RWPE1 (cell line): ENCODE measurements at regions not wholly inside any gene's neighbourhood (a gene's known extent, or its start where the extent isn't known, plus 50 kb on each side); places are given as distances from the start of the nearest gene placed in this dataset.
A peak's percentile ranks its signal among the peaks of the same experiment; 100 is the strongest.
"Not testable (repeated sequence)": the region's sequence is repeated elsewhere in the genome, so short reads cannot be mapped to it uniquely, and the experiment has no call there.

Experiments used
- CTCF ChIA-PET: fragments of 350-600 bp; sonication (Branson Sonifier 250); formaldehyde crosslinking; extraction: SDS; loops from one replicate; lab custom pipeline; 2021; lab: Yijun Ruan, JAX
- POLR2A ChIA-PET: fragments of 400-600 bp; formaldehyde crosslinking; extraction: SDS; loops from one replicate; lab custom pipeline; 2020; ENCODE audit warnings: antibody characterized with exemption; ENCODE audit not compliant: low non-redundant PET; lab: Yijun Ruan, JAX
- DNase-seq: peaks from one replicate; pipeline ENCODE4 v3.0.0; 2012; ENCODE audit warnings: low spot score
- H3K27ac ChIP-seq: fragments of 450-650 bp; 2 replicates; pipeline ENCODE4 v1.5.1; 2017
- TF ChIP-seq, protein P1 (sequence below): fragments of 450-650 bp; conservative IDR thresholded peaks from 2 replicates; pipeline ENCODE4 v1.5.1; 2017; ENCODE audit warnings: low read depth, mild to moderate bottlenecking

- no peak for DNase-seq
- no peak overlapping the region for H3K27ac ChIP-seq
- CTCF ChIA-PET: interaction anchor here (0.6 kb wide), 2 partner anchors 33 to 165 kb away, joined by 4 to 5 read pairs; no protein-coding TSS in a partner anchor
- TF ChIP-seq, protein P1, sequence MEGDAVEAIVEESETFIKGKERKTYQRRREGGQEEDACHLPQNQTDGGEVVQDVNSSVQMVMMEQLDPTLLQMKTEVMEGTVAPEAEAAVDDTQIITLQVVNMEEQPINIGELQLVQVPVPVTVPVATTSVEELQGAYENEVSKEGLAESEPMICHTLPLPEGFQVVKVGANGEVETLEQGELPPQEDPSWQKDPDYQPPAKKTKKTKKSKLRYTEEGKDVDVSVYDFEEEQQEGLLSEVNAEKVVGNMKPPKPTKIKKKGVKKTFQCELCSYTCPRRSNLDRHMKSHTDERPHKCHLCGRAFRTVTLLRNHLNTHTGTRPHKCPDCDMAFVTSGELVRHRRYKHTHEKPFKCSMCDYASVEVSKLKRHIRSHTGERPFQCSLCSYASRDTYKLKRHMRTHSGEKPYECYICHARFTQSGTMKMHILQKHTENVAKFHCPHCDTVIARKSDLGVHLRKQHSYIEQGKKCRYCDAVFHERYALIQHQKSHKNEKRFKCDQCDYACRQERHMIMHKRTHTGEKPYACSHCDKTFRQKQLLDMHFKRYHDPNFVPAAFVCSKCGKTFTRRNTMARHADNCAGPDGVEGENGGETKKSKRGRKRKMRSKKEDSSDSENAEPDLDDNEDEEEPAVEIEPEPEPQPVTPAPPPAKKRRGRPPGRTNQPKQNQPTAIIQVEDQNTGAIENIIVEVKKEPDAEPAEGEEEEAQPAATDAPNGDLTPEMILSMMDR: no peak
- POLR2A ChIA-PET: no interaction called here
Measured at GRCh38 chr7:121531175-121532070, 135.3 kb upstream of the FAM3C start.

- H3K27ac ChIP-seq: peak overlapping the region; percentile 18; the same call in 1 of the 2 replicates
- DNase-seq: peak; percentile 77
Measured at GRCh38 chr7:121530227-121531174, 134.4 kb upstream of the FAM3C start.

GRCh38 chr7:121529003-121529402 is 132.9 kb upstream of the FAM3C start:
- ChIA-PET CTCF (no interaction called here), POLR2A (no interaction called here)
- DNase-seq: no peak
- TF ChIP-seq, protein P1: no peak
- no peak overlapping the region for H3K27ac ChIP-seq

More at GRCh38 chr7:121530227-121531174, 134.4 kb upstream of the FAM3C start:
- CTCF ChIA-PET: interaction anchor here (0.6 kb wide), 2 partner anchors 34 to 164 kb away, joined by 4 to 5 read pairs; no protein-coding TSS in a partner anchor
- TF ChIP-seq, protein P1: no peak
- POLR2A ChIA-PET: no interaction called here

DNA sequence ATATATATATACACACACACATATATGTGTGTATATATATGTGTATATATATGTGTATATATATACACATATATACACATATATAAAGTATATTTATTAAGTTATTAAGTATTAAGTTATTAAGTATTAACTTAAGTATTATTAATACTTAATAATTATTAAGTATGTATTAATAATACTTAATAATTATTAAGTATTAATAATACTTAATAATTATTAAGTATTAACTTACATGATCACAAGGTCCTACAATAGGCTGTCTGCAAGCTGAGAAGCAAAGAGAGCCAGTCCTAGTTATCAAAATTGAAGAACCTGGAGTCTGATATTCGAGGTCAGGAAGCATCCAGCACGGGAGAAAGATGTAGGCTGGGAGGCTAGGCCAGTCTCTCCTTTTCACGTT is 130.1 kb upstream of the FAM3C start:
- CTCF ChIA-PET, DNase-seq, H3K27ac ChIP-seq, POLR2A ChIA-PET: not testable (repeated sequence)

- H3K27ac ChIP-seq: no peak overlapping the region
- DNase-seq: no peak
- ChIA-PET CTCF (no interaction called here), POLR2A (no interaction called here)
- TF ChIP-seq, protein P1: no peak
Measured at GRCh38 chr7:121525155-121525819, 129.2 kb upstream of the FAM3C start.

- no peak for DNase-seq
- H3K27ac ChIP-seq: no peak overlapping the region
- TF ChIP-seq, protein P1: no peak
- ChIA-PET POLR2A (interaction anchor here (0.6 kb wide), 1 partner anchor 125 kb away, joined by 3 read pairs; no protein-coding TSS in a partner anchor), CTCF (no interaction called here)
Measured at GRCh38 chr7:121521711-121522400, 125.7 kb upstream of the FAM3C start.
